Fibroblast of lung (primary cell): ENCODE measurements at regions not wholly inside any gene's neighbourhood (a gene's known extent, or its start where the extent isn't known, plus 50 kb on each side); places are given as distances from the start of the nearest gene placed in this dataset.

ENCODE experiments used
- DNase-seq, 2 donors: peaks; one replicate each; pipeline versions ENCODE4 v3.0.0 to v3.0.0-alpha.2; 2010; ENCODE audit warnings: low read depth in 2 of 2
- H2AFZ ChIP-seq: 2 replicates; pipeline ENCODE4 v1.5.1; 2012; ENCODE audit warnings: low read length, control low read depth, inconsistent platforms
- H3K27ac ChIP-seq: 2 replicates; pipeline ENCODE4 v1.5.1; 2011; ENCODE audit warnings: low read length, control low read depth; ENCODE audit not compliant: insufficient read depth
- H3K27me3 ChIP-seq: 2 replicates; pipeline ENCODE4 v1.5.1; 2011; ENCODE audit warnings: mild to moderate bottlenecking, low read length; ENCODE audit not compliant: control insufficient read depth, insufficient read depth
- H3K36me3 ChIP-seq: 2 replicates; pipeline ENCODE4 v1.5.1; 2011; ENCODE audit warnings: low read length; ENCODE audit not compliant: control insufficient read depth, insufficient read depth
- H3K4me1 ChIP-seq: 2 replicates; pipeline ENCODE4 v1.5.1; 2011; ENCODE audit warnings: low read length; ENCODE audit not compliant: control insufficient read depth, insufficient read depth; ENCODE audit errors: extremely low read depth
- H3K4me2 ChIP-seq: 2 replicates; pipeline ENCODE4 v1.5.1; 2011; ENCODE audit warnings: low read length, control low read depth; ENCODE audit not compliant: insufficient read depth; ENCODE audit errors: extremely low read depth
- H3K4me3 ChIP-seq, 4 experiments: fragments of 200-600 bp in 1 of 4; sonication (generic) in 1 of 4; replicated peaks in 1 of 4; 2 replicates each; pipeline ENCODE4 v1.5.1; 2011 to 2016; ENCODE audit warnings: low read length in 4 of 4, low read depth in 3 of 4, mild to moderate bottlenecking in 3 of 4, control low read depth in 2 of 4, inconsistent platforms in 1 of 4, mixed read lengths in 1 of 4; ENCODE audit not compliant: insufficient read depth in 1 of 4; ENCODE audit errors: control extremely low read depth in 1 of 4
- H3K79me2 ChIP-seq: 2 replicates; pipeline ENCODE4 v1.5.1; 2012; ENCODE audit warnings: mild to moderate bottlenecking, low read length, inconsistent platforms; ENCODE audit not compliant: control insufficient read depth, insufficient read depth
- H3K9ac ChIP-seq: 2 replicates; pipeline ENCODE4 v1.5.1; 2011; ENCODE audit warnings: mild to moderate bottlenecking, low read length, control low read depth; ENCODE audit not compliant: insufficient read depth
- H3K9me3 ChIP-seq: 2 replicates; pipeline ENCODE4 v1.5.1; 2012; ENCODE audit warnings: low read depth, low read length; ENCODE audit not compliant: control insufficient read depth, insufficient read depth
- H4K20me1 ChIP-seq: 2 replicates; pipeline ENCODE4 v1.5.1; 2011; ENCODE audit warnings: low read length; ENCODE audit not compliant: control insufficient read depth, insufficient read depth; ENCODE audit errors: extremely low read depth
- CTCF ChIP-seq, 2 donors: IDR thresholded peaks in 1 of 2; conservative IDR thresholded peaks in 1 of 2; 1 replicate in 1 of 2; 2 replicates in 1 of 2; pipeline ENCODE4 v1.5.1; 2011 to 2012; ENCODE audit warnings: low read length in 2 of 2, control low read depth in 1 of 2, inconsistent platforms in 1 of 2, low read depth in 1 of 2, mild to moderate bottlenecking in 1 of 2
- EZH2 ChIP-seq: IDR thresholded peaks from 2 replicates; pipeline ENCODE4 v1.5.1; 2012; ENCODE audit warnings: low read length, control low read depth, mild to moderate bottlenecking; ENCODE audit errors: missing control alignments

GRCh38 chr6:149261364-149262040, 56.0 kb upstream of the TAB2 start:
- H3K4me2 ChIP-seq: no peak overlapping the region
- H3K36me3 ChIP-seq: no peaks in the 10 kb centered on the region
- no peaks in the 10 kb centered on the region for H3K4me1 ChIP-seq
- no peaks in the 10 kb centered on the region for H4K20me1 ChIP-seq
- no peak for DNase-seq
- H3K9ac ChIP-seq: no peak overlapping the region
- no peak overlapping the region for H3K27ac ChIP-seq
- H3K27me3 ChIP-seq: peaks cover 2% of the 10 kb centered on the region
- H2AFZ ChIP-seq: no peak overlapping the region
- H3K79me2 ChIP-seq: no peaks in the 10 kb centered on the region
- H3K4me3 ChIP-seq: no peak overlapping the region
- TF ChIP-seq EZH2: no peak
- TF ChIP-seq CTCF (conservative IDR thresholded peaks at IDR 0.05 in 1 of 2, IDR thresholded peaks at IDR 0.05 in 1 of 2; ENCODE audit: low read depth in 1 of 2, low read length in 2 of 2): no peak
- no peaks in the 10 kb centered on the region for H3K9me3 ChIP-seq

GRCh38 chr6:149263321-149263720, 54.2 kb upstream of the TAB2 start:
- H3K9ac ChIP-seq: no peak overlapping the region
- no peaks in the 10 kb centered on the region for H3K36me3 ChIP-seq
- TF ChIP-seq EZH2: no peak
- no peak for TF ChIP-seq CTCF (conservative IDR thresholded peaks at IDR 0.05 in 1 of 2, IDR thresholded peaks at IDR 0.05 in 1 of 2; ENCODE audit: low read depth in 1 of 2, low read length in 2 of 2)

GRCh38 chr6:149264629-149265028, 52.9 kb upstream of the TAB2 start:
- no peak overlapping the region for H3K27ac ChIP-seq
- H3K4me3 ChIP-seq: no peak overlapping the region
- peaks cover 10% of the 10 kb centered on the region for H3K27me3 ChIP-seq
- no peaks in the 10 kb centered on the region for H3K79me2 ChIP-seq
- no peaks in the 10 kb centered on the region for H3K4me1 ChIP-seq
- no peaks in the 10 kb centered on the region for H4K20me1 ChIP-seq
- no peak for DNase-seq
- no peak overlapping the region for H3K4me2 ChIP-seq
- TF ChIP-seq EZH2 (no peak), CTCF (conservative IDR thresholded peaks at IDR 0.05 in 1 of 2, IDR thresholded peaks at IDR 0.05 in 1 of 2; ENCODE audit: low read depth in 1 of 2, low read length in 2 of 2) (no peak)
- H2AFZ ChIP-seq: no peak overlapping the region
- no peak overlapping the region for H3K9ac ChIP-seq
- H3K9me3 ChIP-seq: no peaks in the 10 kb centered on the region
- H3K36me3 ChIP-seq: no peaks in the 10 kb centered on the region

More at GRCh38 chr6:149263321-149263720, 54.2 kb upstream of the TAB2 start:
- no peak overlapping the region for H2AFZ ChIP-seq
- H3K9me3 ChIP-seq: no peaks in the 10 kb centered on the region
- H3K27me3 ChIP-seq: peaks cover 9% of the 10 kb centered on the region
- no peaks in the 10 kb centered on the region for H3K79me2 ChIP-seq
- no peak overlapping the region for H3K4me3 ChIP-seq
- no peaks in the 10 kb centered on the region for H3K4me1 ChIP-seq
- no peaks in the 10 kb centered on the region for H4K20me1 ChIP-seq
- H3K27ac ChIP-seq: no peak overlapping the region
- no peak overlapping the region for H3K4me2 ChIP-seq
- DNase-seq: no peak
